Retina (tissue), 1 donor: ENCODE measurements at regions not wholly inside any gene's neighbourhood (a gene's known extent, or its start where the extent isn't known, plus 50 kb on each side); places are given as distances from the start of the nearest gene placed in this dataset.
A peak's percentile ranks its signal among the peaks of the same experiment; 100 is the strongest.

Source experiments
- DNase-seq: peaks from one replicate; pipeline ENCODE4 v3.0.0-alpha.2; 2016

GRCh38 chr2:136062066-136062837 lies 55.7 kb downstream of the CXCR4 start:
- no peak for DNase-seq

GRCh38 chr2:136060416-136060815 lies 57.5 kb downstream of the CXCR4 start:
- DNase-seq = no peak

GRCh38 chr2:136059036-136059472 lies 58.9 kb downstream of the CXCR4 start:
- DNase-seq = no peak

GRCh38 chr2:136058262-136058661 lies 59.7 kb downstream of the CXCR4 start:
- DNase-seq = no peak

GRCh38 chr2:136057802-136058140 lies 60.2 kb downstream of the CXCR4 start:
- DNase-seq = no peak

- DNase-seq = no peak
These were observed 60.7 kb downstream of the CXCR4 start for GRCh38 chr2:136057023-136057801.

GRCh38 chr2:136055929-136056688 lies 61.8 kb downstream of the CXCR4 start:
- no peak for DNase-seq

GRCh38 chr2:136054856-136055255 lies 63.1 kb downstream of the CXCR4 start:
- no peak for DNase-seq

GRCh38 chr2:136052369-136053362 lies 65.3 kb downstream of the CXCR4 start:
- DNase-seq = no peak

- DNase-seq = no peak
These were observed 66.3 kb upstream of the DARS1 start for GRCh38 chr2:136051725-136052048.

- no peak for DNase-seq
These were observed 65.7 kb upstream of the DARS1 start for GRCh38 chr2:136051001-136051724.

GRCh38 chr2:136049991-136050920 lies 64.8 kb upstream of the DARS1 start:
- DNase-seq = peak; percentile 49

GRCh38 chr2:136049011-136049742 lies 63.8 kb upstream of the DARS1 start:
- no peak for DNase-seq

GRCh38 chr2:136045835-136046570 lies 60.6 kb upstream of the DARS1 start:
- DNase-seq = no peak

GRCh38 chr2:136045344-136045743 lies 59.9 kb upstream of the DARS1 start:
- no peak for DNase-seq
